RWPE1 (cell line): ENCODE measurements at regions not wholly inside any gene's neighbourhood (a gene's known extent, or its start where the extent isn't known, plus 50 kb on each side); places are given as distances from the start of the nearest gene placed in this dataset.

Experiments
- CTCF ChIA-PET: fragments of 350-600 bp; sonication (Branson Sonifier 250); formaldehyde crosslinking; extraction: SDS; loops from one replicate; lab custom pipeline; 2021; lab: Yijun Ruan, JAX
- POLR2A ChIA-PET: fragments of 400-600 bp; formaldehyde crosslinking; extraction: SDS; loops from one replicate; lab custom pipeline; 2020; ENCODE audit warnings: antibody characterized with exemption; ENCODE audit not compliant: low non-redundant PET; lab: Yijun Ruan, JAX
- DNase-seq: peaks from one replicate; pipeline ENCODE4 v3.0.0; 2012; ENCODE audit warnings: low spot score
- H3K27ac ChIP-seq: fragments of 450-650 bp; 2 replicates; pipeline ENCODE4 v1.5.1; 2017
- TF ChIP-seq, protein P1 (sequence below): fragments of 450-650 bp; conservative IDR thresholded peaks from 2 replicates; pipeline ENCODE4 v1.5.1; 2017; ENCODE audit warnings: low read depth, mild to moderate bottlenecking

DNA sequence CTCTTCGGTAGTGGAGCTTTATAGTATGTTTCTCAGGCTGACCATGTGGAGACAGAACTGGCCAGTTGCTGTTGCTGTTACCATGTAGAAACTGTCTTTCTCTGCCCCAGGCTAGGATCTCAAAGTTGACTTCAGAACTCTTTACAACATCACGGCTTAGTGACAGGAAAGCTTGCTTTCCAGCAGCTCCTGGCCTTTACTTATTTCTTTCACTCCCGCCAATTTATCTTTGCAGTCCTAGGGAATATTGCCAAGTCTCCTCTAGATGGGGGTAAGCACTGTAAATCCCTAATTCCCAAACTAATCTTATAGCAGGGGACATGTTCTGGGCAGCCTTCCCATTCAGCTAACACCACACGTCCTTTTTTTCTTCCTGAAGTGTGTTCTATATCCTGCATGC lies 631.6 kb downstream of the SPRY1 start:
- TF ChIP-seq, protein P1, sequence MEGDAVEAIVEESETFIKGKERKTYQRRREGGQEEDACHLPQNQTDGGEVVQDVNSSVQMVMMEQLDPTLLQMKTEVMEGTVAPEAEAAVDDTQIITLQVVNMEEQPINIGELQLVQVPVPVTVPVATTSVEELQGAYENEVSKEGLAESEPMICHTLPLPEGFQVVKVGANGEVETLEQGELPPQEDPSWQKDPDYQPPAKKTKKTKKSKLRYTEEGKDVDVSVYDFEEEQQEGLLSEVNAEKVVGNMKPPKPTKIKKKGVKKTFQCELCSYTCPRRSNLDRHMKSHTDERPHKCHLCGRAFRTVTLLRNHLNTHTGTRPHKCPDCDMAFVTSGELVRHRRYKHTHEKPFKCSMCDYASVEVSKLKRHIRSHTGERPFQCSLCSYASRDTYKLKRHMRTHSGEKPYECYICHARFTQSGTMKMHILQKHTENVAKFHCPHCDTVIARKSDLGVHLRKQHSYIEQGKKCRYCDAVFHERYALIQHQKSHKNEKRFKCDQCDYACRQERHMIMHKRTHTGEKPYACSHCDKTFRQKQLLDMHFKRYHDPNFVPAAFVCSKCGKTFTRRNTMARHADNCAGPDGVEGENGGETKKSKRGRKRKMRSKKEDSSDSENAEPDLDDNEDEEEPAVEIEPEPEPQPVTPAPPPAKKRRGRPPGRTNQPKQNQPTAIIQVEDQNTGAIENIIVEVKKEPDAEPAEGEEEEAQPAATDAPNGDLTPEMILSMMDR: no peak
- POLR2A ChIA-PET: no interaction called here
- CTCF ChIA-PET: no interaction called here
- DNase-seq: no peak
- H3K27ac ChIP-seq: no peak overlapping the region

DNA sequence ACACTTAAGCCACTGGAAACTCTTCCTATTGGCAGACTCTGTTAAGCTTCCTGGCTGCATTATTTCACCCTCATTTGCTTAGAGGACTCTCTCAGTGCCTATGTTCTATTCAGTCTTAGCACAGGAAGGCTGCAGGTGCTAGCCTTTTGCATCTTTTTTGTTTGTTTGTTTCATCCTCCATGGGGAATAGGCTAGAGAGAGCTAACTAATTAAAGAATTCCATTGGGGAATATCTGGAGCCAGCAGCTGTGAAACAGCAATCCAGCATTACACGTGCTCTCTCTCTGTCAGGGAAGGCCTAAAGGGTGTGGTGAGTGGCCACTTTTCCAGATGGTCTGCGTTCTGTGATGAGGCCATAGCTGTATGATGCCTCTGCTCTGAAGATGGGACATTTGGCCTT lies 633.6 kb downstream of the SPRY1 start:
- TF ChIP-seq, protein P1: no peak
- POLR2A ChIA-PET: no interaction called here
- no peak for DNase-seq
- CTCF ChIA-PET: no interaction called here
- H3K27ac ChIP-seq: no peak overlapping the region

DNA sequence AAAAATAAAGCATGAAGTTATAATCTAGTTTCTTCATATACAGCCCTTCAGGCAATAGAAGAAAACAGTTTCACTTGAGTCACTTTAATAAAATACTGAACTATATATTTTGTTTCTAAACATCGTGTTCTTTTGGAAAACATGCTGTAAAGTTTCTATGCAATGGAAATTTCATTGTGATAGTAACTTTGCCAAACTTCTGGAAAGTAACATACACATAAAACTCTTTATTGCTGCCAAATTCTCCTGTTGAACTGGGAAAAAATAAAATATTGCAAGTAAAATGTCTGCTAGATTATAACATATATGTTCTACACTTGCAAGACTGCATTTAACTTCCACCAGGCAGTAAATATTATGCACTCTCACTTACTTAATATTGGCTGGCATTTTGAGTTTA lies 635.4 kb downstream of the SPRY1 start:
- no peak for DNase-seq
- TF ChIP-seq, protein P1: no peak
- ChIA-PET POLR2A (no interaction called here), CTCF (interaction anchor here (0.7 kb wide), 1 partner anchor 876 kb away, joined by 6 read pairs; no protein-coding TSS in a partner anchor)
- no peak overlapping the region for H3K27ac ChIP-seq

DNA sequence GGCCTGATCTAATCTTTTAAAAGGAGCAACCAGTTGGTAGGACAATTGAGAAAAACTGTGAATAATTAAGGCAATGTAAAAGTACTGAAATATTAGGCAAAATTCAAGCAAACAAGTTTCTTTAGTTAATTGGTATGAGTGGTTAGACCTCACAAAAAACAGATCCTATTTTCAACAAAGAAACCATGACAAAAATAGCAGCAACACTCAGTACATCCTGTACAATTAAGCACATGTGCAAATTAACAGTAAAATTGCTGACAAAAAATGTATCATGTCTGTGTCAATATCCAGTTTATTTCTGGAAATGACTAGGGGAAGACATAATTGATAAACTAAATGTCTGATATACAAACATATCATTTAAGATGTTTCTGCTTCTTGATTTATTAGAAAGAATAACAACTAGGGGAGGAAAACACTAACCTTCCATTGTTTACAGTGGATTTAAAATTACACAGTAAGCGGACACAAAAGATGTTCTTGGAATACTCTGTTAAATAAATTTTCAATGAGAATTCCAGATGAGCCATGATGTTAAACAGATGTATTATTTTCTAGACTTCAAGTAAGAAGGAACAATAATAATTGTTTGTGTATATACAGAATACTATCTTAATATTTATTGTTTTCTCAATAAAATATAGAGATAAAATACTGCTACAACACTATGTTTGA lies 638.9 kb downstream of the SPRY1 start:
- no peak for DNase-seq
- ChIA-PET CTCF (interaction anchor here (0.6 kb wide), 1 partner anchor 43 kb away, joined by 4 read pairs; no protein-coding TSS in a partner anchor), POLR2A (no interaction called here)
- H3K27ac ChIP-seq: no peak overlapping the region
- TF ChIP-seq, protein P1: no peak

DNA sequence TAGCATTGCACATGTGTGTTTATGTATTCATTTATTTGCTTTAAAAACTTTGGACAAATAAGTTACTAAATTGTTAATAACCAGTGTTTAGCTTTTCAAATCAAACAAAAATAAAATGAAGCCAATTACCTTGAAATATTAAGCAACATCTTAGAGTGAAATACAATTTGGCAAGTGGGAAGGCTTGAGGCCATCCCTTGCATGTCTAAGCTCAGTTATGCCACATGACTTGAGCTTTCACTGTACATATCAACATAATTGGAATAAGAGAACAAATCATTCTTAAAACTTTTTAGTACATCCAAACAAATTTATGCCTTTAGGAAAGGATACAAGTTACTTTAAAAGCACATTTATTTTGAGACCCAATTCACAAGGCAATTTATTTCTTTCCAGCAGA lies 640.6 kb downstream of the SPRY1 start:
- ChIA-PET CTCF (interaction anchor here (0.7 kb wide), 1 partner anchor 124 kb away, joined by 5 read pairs; no protein-coding TSS in a partner anchor), POLR2A (no interaction called here)
- TF ChIP-seq, protein P1: no peak
- no peak overlapping the region for H3K27ac ChIP-seq
- DNase-seq: no peak

DNA sequence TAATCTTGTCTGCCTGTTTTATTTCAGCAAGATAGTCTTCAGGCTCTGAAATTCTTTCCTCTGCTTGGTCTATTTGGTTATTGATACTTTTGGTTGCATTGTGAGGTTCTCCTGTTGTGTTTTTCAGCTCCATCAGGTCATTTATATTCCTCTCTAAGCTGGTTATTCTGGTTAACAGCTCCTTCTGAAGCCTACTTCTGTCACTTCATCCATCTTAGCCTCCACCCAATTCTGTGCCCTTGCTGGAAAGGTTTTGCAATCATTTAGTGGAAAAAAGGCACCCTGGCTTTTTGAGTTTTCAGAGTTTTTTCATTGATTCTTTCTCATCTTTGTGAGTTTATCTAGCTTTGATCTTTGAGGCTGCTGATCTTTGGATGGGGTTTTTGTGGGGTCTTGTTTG lies 647.7 kb downstream of the SPRY1 start:
- TF ChIP-seq, protein P1: no peak
- ChIA-PET CTCF (interaction anchor here (0.6 kb wide), 1 partner anchor 1423 kb away, joined by 3 read pairs; the partner anchor contains the start of gene IL21), POLR2A (no interaction called here)
- H3K27ac ChIP-seq: no peak overlapping the region
- DNase-seq: no peak
